Neural progenitor cell (in vitro differentiated cells): ENCODE measurements at regions not wholly inside any gene's neighbourhood (a gene's known extent, or its start where the extent isn't known, plus 50 kb on each side); places are given as distances from the start of the nearest gene placed in this dataset.

ENCODE experiments used
- CTCF ChIP-seq: fragments of 200-600 bp; sonication (generic); IDR thresholded peaks from 2 replicates; pipeline ENCODE4 v1.5.1; 2017; ENCODE audit warnings: antibody characterized with exemption, mild to moderate bottlenecking
- EZH2 ChIP-seq: fragments of 200-600 bp; sonication (generic); IDR thresholded peaks from 2 replicates; pipeline ENCODE4 v1.6.1; 2017; ENCODE audit warnings: antibody characterized with exemption, mild to moderate bottlenecking, moderate library complexity
- EZH2phosphoT487 ChIP-seq: fragments of 200-600 bp; sonication (generic); IDR thresholded peaks from 2 replicates; pipeline ENCODE4 v1.6.1; 2017; ENCODE audit warnings: antibody characterized with exemption

- TF ChIP-seq CTCF, result no peak
- TF ChIP-seq EZH2, result no peak
- TF ChIP-seq EZH2phosphoT487, result no peak
Observed at GRCh38 chr9:103803245-103803644, 290.9 kb upstream of the SMC2 start.
